MCF 10A (cell line): ENCODE measurements at regions not wholly inside any gene's neighbourhood (a gene's known extent, or its start where the extent isn't known, plus 50 kb on each side); places are given as distances from the start of the nearest gene placed in this dataset.

ENCODE experiments used
- BruUV-seq: library from RNA; stranded (reverse); fragments of 400-500 nt; replicated peaks from 2 replicates; lab custom pipeline; 2021; lab: Mats Ljungman, UMichigan
- CTCF ChIA-PET: fragments of 300-600 bp; sonication (Branson Sonifier 250); formaldehyde crosslinking; extraction: SDS; loops from one replicate; lab custom pipeline; 2021; ENCODE audit warnings: antibody characterized with exemption, inconsistent platforms; lab: Yijun Ruan, JAX
- POLR2A ChIA-PET: fragments of 300-600, 350-650 bp; sonication (Branson Sonifier 250); formaldehyde crosslinking; extraction: SDS; loops from one replicate; lab custom pipeline; 2020; ENCODE audit warnings: antibody characterized with exemption, inconsistent platforms; lab: Yijun Ruan, JAX
- DNase-seq: peaks from one replicate; pipeline ENCODE4 v3.0.0-alpha.2; 2018; ENCODE audit not compliant: unreplicated experiment
- H3K27ac Mint-ChIP-seq: one replicate; pipeline ENCODE4 v1.8.0; 2022; ENCODE audit warnings: mild to moderate bottlenecking, low read depth, mixed read lengths; ENCODE audit not compliant: unreplicated experiment
- H3K27me3 Mint-ChIP-seq: one replicate; pipeline ENCODE4 v1.8.0; 2022; ENCODE audit warnings: mixed read lengths; ENCODE audit not compliant: insufficient read depth, unreplicated experiment
- H3K36me3 Mint-ChIP-seq: one replicate; pipeline ENCODE4 v1.8.0; 2022; ENCODE audit warnings: mild to moderate bottlenecking, moderate library complexity, mixed read lengths; ENCODE audit not compliant: insufficient read depth, unreplicated experiment
- H3K4me1 Mint-ChIP-seq: one replicate; pipeline ENCODE4 v1.8.0; 2022; ENCODE audit warnings: mixed read lengths; ENCODE audit not compliant: insufficient read depth, unreplicated experiment
- H3K4me3 Mint-ChIP-seq: one replicate; pipeline ENCODE4 v1.8.0; 2022; ENCODE audit warnings: mild to moderate bottlenecking, moderate library complexity, mixed read lengths; ENCODE audit not compliant: unreplicated experiment
- H3K9me3 Mint-ChIP-seq: one replicate; pipeline ENCODE4 v1.8.0; 2022; ENCODE audit warnings: mixed read lengths; ENCODE audit not compliant: unreplicated experiment
- intact Hi-C: fragments of 100-400 bp; cut with micrococcal nuclease; formaldehyde crosslinking; loops from 2 replicates; pipeline ENCODE4 v1.14.1; 2022
- TF ChIP-seq, protein P1 (sequence below): fragments of 200-600 bp; IDR thresholded peaks from one replicate; pipeline ENCODE4 v1.8.0; 2022; ENCODE audit warnings: antibody characterized with exemption, mild to moderate bottlenecking; ENCODE audit not compliant: unreplicated experiment

- H3K27ac Mint-ChIP-seq = no peak overlapping the region
- H3K4me3 Mint-ChIP-seq = no peak overlapping the region
- H3K36me3 Mint-ChIP-seq = no peaks in the 10 kb centered on the region
- CTCF ChIA-PET = interaction anchor here (0.6 kb wide), 1 partner anchor 484 kb away, joined by 3 read pairs; no protein-coding TSS in a partner anchor
- intact Hi-C loops = no loop called here
- no TSS peak for BruUV-seq
- TF ChIP-seq, protein P1, sequence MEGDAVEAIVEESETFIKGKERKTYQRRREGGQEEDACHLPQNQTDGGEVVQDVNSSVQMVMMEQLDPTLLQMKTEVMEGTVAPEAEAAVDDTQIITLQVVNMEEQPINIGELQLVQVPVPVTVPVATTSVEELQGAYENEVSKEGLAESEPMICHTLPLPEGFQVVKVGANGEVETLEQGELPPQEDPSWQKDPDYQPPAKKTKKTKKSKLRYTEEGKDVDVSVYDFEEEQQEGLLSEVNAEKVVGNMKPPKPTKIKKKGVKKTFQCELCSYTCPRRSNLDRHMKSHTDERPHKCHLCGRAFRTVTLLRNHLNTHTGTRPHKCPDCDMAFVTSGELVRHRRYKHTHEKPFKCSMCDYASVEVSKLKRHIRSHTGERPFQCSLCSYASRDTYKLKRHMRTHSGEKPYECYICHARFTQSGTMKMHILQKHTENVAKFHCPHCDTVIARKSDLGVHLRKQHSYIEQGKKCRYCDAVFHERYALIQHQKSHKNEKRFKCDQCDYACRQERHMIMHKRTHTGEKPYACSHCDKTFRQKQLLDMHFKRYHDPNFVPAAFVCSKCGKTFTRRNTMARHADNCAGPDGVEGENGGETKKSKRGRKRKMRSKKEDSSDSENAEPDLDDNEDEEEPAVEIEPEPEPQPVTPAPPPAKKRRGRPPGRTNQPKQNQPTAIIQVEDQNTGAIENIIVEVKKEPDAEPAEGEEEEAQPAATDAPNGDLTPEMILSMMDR = no peak
- POLR2A ChIA-PET = no interaction called here
- H3K4me1 Mint-ChIP-seq = no peaks in the 10 kb centered on the region
- peaks cover 13% of the 10 kb centered on the region for H3K9me3 Mint-ChIP-seq
- DNase-seq = no peak
- no peaks in the 10 kb centered on the region for H3K27me3 Mint-ChIP-seq
Measured at GRCh38 chr3:191549357-191549756, 88.4 kb downstream of the PYDC2 start.

GRCh38 chr3:191555037-191555436 is 94.1 kb downstream of the PYDC2 start:
- BruUV-seq = no TSS peak
- Mint-ChIP-seq H3K36me3 (no peaks in the 10 kb centered on the region), H3K4me3 (no peak overlapping the region), H3K27ac (no peak overlapping the region), H3K27me3 (no peaks in the 10 kb centered on the region), H3K9me3 (peaks cover 7% of the 10 kb centered on the region), H3K4me1 (no peaks in the 10 kb centered on the region)
- CTCF ChIA-PET = no interaction called here
- intact Hi-C loops = no loop called here
- TF ChIP-seq, protein P1 = no peak
- POLR2A ChIA-PET = no interaction called here
- DNase-seq = no peak

DNA sequence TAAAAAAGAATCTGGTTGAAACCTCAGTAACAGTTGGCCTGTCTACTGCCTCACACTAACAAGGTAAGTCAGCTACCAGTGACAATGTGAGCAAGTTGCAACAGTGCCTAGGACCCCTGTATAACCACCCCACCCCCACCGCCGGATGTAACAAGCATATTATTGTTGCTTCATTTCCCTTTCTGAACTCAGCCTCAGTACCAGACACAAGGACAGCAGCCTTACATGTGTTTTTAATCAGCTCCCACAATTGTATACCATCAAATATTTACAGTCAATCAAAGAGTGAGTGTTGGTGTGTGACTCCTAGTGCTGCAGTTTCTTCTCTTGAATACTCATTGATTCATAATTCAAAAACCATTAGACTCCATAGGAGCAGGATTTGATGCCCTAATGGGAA is 96.4 kb downstream of the PYDC2 start:
- Mint-ChIP-seq H3K4me3 (no peak overlapping the region), H3K9me3 (peaks cover 7% of the 10 kb centered on the region), H3K4me1 (no peaks in the 10 kb centered on the region), H3K27ac (no peak overlapping the region), H3K36me3 (no peaks in the 10 kb centered on the region), H3K27me3 (no peaks in the 10 kb centered on the region)
- TF ChIP-seq, protein P1 = no peak
- POLR2A ChIA-PET = no interaction called here
- BruUV-seq = no TSS peak
- DNase-seq = no peak
- intact Hi-C loops = no loop called here
- CTCF ChIA-PET = no interaction called here

GRCh38 chr3:191563722-191564121 is 102.8 kb downstream of the PYDC2 start:
- H3K27ac Mint-ChIP-seq = no peak overlapping the region
- no peak for DNase-seq
- H3K4me3 Mint-ChIP-seq = no peak overlapping the region
- H3K36me3 Mint-ChIP-seq = no peaks in the 10 kb centered on the region
- no peaks in the 10 kb centered on the region for H3K9me3 Mint-ChIP-seq
- intact Hi-C loops = no loop called here
- no peaks in the 10 kb centered on the region for H3K4me1 Mint-ChIP-seq
- ChIA-PET CTCF (interaction anchor here (0.7 kb wide), 1 partner anchor 655 kb away, joined by 3 read pairs; no protein-coding TSS in a partner anchor), POLR2A (no interaction called here)
- TF ChIP-seq, protein P1 = no peak
- H3K27me3 Mint-ChIP-seq = no peaks in the 10 kb centered on the region
- no TSS peak for BruUV-seq
